ENCODE measurements at regions not wholly inside any gene's neighbourhood (a gene's known extent, or its start where the extent isn't known, plus 50 kb on each side); places are given as distances from the start of the nearest gene placed in this dataset.

- DNase-seq = no peak
These were observed 511.7 kb downstream of the USP25 start for GRCh38 chr21:16241479-16241963.

- no peak for DNase-seq
These were observed 513.6 kb downstream of the USP25 start for GRCh38 chr21:16243396-16243795.

GRCh38 chr21:16248705-16249104 lies 518.9 kb downstream of the USP25 start:
- DNase-seq = no peak

GRCh38 chr21:16250273-16250672 lies 520.5 kb downstream of the USP25 start:
- DNase-seq = no peak

GRCh38 chr21:16258844-16259611 lies 529.2 kb downstream of the USP25 start:
- no peak for DNase-seq

GRCh38 chr21:16262091-16262490 lies 532.3 kb downstream of the USP25 start:
- no peak for DNase-seq

- DNase-seq = no peak
These were observed 534.5 kb downstream of the USP25 start for GRCh38 chr21:16264319-16264718.

- no peak for DNase-seq
These were observed 539.7 kb downstream of the USP25 start for GRCh38 chr21:16269476-16269875.

GRCh38 chr21:16279731-16280581 lies 550.2 kb downstream of the USP25 start:
- no peak for DNase-seq

- no peak for DNase-seq
These were observed 550.9 kb downstream of the USP25 start for GRCh38 chr21:16280686-16281091.

- no peak for DNase-seq
These were observed 553.7 kb downstream of the USP25 start for GRCh38 chr21:16283516-16283915.

- no peak for DNase-seq
These were observed 555.9 kb downstream of the USP25 start for GRCh38 chr21:16285605-16286126.

GRCh38 chr21:16287046-16287445 lies 557.3 kb downstream of the USP25 start:
- no peak for DNase-seq

GRCh38 chr21:16291296-16291695 lies 561.5 kb downstream of the USP25 start:
- DNase-seq = no peak

GRCh38 chr21:16294128-16294527 lies 564.3 kb downstream of the USP25 start:
- no peak for DNase-seq

GRCh38 chr21:16302851-16303282 lies 573.1 kb downstream of the USP25 start:
- DNase-seq = no peak

- DNase-seq = no peak
These were observed 574.7 kb downstream of the USP25 start for GRCh38 chr21:16304174-16305095.

GRCh38 chr21:16305686-16306085 lies 575.9 kb downstream of the USP25 start:
- no peak for DNase-seq

- no peak for DNase-seq
These were observed 577.5 kb downstream of the USP25 start for GRCh38 chr21:16307256-16307655.

- peak; percentile 47 for DNase-seq
These were observed 578.5 kb downstream of the USP25 start for GRCh38 chr21:16308269-16308668.

- no peak for DNase-seq
These were observed 579.6 kb downstream of the USP25 start for GRCh38 chr21:16309250-16309971.

- DNase-seq = no peak
These were observed 580.4 kb downstream of the USP25 start for GRCh38 chr21:16310176-16310575.

All from NCI-H1105 treated with DMSO at 0.1 percent for 48 hours (cell line).